PC-9 (cell line): ENCODE measurements at regions not wholly inside any gene's neighbourhood (a gene's known extent, or its start where the extent isn't known, plus 50 kb on each side); places are given as distances from the start of the nearest gene placed in this dataset.

Experiments used
- EZH2 ChIP-seq: fragments of 200-600 bp; sonication (generic); IDR thresholded peaks from 2 replicates; pipeline ENCODE4 v1.8.0; 2017; ENCODE audit warnings: antibody characterized with exemption, low read depth
- TF ChIP-seq, protein P1 (sequence below): fragments of 200-600 bp; sonication (generic); conservative IDR thresholded peaks from 2 replicates; pipeline ENCODE4 v1.6.1; 2017; ENCODE audit warnings: mixed run types, antibody characterized with exemption, mild to moderate bottlenecking, moderate library complexity

DNA sequence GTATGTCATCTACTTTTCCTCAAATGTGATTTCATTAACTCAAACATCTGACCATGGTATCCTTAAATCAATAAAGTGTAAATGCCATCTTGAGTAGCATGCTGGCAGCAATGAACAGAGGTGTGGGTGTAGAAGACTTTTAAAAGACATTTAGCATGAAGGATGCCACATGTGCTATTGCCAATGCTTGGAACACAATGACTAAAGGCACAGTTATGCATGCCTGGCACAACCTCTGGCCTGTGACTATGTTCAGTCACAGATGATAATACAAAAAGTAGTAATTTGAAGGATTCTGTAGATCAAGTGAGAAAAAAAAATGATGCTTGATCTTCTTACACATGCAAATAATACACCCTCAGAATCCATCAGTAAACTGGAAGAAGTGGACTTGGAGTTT is 938.9 kb upstream of the ADGRL4 start:
- TF ChIP-seq, protein P1, sequence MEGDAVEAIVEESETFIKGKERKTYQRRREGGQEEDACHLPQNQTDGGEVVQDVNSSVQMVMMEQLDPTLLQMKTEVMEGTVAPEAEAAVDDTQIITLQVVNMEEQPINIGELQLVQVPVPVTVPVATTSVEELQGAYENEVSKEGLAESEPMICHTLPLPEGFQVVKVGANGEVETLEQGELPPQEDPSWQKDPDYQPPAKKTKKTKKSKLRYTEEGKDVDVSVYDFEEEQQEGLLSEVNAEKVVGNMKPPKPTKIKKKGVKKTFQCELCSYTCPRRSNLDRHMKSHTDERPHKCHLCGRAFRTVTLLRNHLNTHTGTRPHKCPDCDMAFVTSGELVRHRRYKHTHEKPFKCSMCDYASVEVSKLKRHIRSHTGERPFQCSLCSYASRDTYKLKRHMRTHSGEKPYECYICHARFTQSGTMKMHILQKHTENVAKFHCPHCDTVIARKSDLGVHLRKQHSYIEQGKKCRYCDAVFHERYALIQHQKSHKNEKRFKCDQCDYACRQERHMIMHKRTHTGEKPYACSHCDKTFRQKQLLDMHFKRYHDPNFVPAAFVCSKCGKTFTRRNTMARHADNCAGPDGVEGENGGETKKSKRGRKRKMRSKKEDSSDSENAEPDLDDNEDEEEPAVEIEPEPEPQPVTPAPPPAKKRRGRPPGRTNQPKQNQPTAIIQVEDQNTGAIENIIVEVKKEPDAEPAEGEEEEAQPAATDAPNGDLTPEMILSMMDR: no peak
- no peak for TF ChIP-seq EZH2
